HG03095 (cell line): ENCODE measurements at regions not wholly inside any gene's neighbourhood (a gene's known extent, or its start where the extent isn't known, plus 50 kb on each side); places are given as distances from the start of the nearest gene placed in this dataset.
"Not testable (repeated sequence)": the region's sequence is repeated elsewhere in the genome, so short reads cannot be mapped to it uniquely, and the experiment has no call there.

Experiments
- ATAC-seq: cut with Tn5 transposase; IDR thresholded peaks from one replicate; pipeline ENCODE4 v1.9.1; 2021; ENCODE audit warnings: moderate library complexity; ENCODE audit not compliant: unreplicated experiment

DNA sequence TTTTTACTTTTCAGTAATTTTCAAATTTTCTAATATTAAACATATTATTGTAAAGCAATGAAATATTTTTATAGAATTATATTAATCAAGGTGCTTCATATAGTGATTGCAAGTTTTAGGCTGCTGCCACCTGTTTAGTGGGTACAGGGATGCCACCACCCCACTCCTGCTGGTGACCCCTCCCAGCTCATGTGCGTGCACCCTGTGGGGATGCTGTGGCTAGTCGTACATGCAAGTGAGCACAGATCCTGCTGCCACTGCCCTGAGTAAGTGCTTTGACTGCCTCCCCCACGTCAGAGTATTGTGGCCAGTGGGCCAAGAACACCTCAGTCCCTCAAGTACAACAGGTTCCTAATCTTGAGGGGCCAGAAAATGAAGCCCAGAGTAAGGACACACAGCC is 320.1 kb upstream of the DDI1 start:
- no peak for ATAC-seq

GRCh38 chr11:103727262-103727661 is 309.2 kb upstream of the DDI1 start:
- ATAC-seq: no peak

- ATAC-seq: no peak
Observed at GRCh38 chr11:103729617-103730016, 306.8 kb upstream of the DDI1 start.

- no peak for ATAC-seq
Observed at GRCh38 chr11:103730131-103730940, 306.1 kb upstream of the DDI1 start.

DNA sequence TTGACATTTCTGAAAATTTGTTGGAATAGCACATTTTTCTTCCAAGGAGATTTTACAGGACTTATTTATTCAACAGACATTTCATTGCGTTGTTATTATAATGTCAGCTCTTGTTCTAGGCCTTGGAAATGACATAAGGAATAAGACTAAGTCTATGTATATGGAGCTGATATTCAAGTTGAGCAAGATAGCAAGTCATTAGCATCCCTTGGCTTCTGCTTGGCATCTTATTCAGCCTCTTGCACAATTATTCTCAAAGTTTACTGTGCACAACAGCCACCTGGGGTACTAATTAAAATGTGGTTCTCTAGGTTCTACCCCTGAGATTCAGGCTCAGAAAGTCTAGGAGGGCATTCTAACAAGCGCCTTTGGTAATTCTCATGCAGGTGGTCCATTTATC is 304.8 kb upstream of the DDI1 start:
- no peak for ATAC-seq

DNA sequence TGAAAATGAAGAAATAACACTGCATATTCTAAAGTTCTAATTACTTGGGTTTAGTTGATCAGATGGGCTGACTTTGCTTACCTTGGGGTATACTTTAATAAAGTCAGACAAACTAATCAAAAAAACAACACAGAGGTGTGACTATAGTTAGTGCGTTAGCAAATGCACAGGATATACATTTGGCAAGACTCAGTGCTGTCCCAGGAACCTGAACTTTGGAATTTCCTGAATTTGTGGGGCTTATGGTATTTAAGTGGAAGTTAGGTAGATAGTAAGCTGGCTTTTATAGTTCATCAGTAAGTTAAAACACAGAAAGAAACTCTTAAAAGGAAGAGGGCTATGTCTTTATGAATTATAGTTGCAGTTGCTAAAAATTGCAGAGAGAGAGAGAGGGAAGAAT is 302.6 kb upstream of the DDI1 start:
- no peak for ATAC-seq

DNA sequence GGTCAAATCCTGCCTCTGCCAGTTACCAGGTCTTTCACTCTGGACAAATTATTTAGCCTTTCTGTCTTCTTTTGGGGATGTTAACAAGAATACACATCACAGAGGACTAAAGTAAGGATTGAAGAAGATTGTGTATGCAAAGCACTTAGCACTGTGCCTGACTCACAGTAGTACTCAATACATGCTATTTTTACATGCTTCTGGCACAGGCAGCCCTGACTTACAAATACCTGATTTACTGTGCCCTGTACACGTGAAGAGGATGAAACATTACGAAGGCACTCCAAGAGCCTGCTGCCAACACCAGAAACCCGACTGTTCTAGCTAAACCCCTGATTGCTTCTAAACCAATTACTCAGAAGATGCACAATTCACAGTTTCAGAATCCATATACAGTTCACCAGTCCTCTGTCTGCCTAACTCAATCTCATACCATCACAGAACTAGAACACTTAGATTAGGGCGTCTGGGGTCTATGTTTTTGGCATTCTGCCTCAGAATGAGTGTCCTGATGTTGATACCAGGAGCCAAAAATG is 300.9 kb upstream of the DDI1 start:
- no peak for ATAC-seq

DNA sequence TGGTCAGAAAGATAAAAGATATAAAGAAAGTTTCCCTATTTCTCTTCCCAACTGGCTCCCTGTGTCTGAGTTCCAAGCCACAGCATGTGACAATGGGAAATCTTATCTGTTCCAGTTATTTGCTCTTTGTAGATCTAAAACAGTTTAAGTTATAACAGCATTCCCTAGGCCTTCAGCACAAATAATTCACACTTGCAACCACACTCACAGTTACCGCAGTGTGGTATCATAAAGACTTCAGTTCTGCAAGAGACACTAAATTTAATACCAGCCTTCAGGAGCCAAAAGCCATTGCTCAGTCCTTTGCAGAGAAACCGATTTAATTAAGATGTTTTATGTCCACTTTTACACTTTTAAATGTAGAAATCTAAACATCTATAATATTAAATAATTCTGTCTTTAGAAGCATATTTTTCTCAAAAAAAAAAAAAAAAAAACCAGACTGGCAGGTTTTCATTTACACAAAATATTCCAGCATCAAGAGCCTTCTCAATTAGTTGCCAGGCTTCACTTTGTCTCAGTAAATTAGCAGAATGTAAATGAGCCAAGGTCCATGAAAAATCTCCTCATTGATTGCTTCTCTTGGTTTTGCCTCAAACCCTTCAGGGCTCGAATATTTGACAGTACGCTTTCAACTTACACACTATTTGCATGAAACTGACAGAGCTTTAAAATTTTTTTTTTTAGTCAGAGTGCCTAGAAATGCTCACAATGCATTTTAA is 300.0 kb upstream of the DDI1 start:
- ATAC-seq: no peak

GRCh38 chr11:103737037-103737622 is 299.3 kb upstream of the DDI1 start:
- no peak for ATAC-seq

GRCh38 chr11:103737747-103738146 is 298.7 kb upstream of the DDI1 start:
- ATAC-seq: no peak

DNA sequence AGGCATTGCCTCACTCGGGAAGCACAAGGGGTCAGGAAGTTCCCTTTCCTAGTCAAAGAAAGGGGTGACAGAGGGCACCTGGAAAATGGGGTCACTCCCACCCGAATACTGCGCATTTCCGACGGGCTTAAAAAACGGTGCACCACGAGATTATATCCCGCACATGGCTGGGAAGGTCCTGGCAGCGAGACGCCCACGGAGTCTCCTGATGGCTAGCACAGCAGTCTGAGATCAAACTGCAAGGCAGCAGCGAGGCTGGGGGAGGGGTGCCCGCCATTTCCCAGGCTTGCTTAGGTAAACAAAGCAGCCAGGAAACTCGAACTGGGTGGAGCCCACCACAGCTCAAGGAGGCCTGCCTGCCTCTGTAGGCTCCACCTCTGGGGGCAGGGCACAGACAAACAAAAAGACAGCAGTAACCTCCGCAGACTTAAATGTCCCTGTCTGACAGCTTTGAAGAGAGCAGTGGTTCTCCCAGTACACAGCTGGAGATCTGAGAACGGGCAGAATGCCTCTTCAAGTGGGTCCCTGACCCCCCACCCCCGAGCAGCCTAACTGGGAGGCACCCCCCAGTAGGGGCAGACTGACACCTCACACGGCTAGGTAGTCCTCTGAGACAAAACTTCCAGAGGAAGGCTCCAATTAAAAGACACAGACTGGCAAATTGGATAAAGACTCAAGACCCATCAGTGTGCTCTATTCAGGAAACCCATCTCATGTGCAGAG is 297.2 kb upstream of the DDI1 start:
- not testable (repeated sequence) for ATAC-seq

- ATAC-seq: no peak
Observed at GRCh38 chr11:103744496-103745153, 291.8 kb upstream of the DDI1 start.

DNA sequence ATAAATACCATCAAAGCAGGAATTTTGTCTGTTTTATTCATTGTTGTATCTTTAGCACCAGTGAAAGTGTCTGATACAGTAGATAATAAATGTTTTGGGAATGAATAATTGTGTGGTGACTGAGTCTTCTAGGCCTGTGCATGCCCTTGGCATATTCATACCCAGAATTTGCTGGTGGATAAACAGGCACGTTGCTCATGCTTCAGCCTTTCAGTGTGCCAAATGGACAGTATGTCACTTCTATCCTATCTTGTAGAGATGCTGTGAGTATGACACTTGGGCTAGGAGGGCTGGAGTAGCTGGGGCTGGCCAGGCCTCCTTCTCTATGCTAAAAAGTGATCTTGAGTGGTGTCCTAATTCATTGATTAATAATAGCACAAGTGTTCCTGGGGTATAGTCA is 287.3 kb upstream of the DDI1 start:
- no peak for ATAC-seq

DNA sequence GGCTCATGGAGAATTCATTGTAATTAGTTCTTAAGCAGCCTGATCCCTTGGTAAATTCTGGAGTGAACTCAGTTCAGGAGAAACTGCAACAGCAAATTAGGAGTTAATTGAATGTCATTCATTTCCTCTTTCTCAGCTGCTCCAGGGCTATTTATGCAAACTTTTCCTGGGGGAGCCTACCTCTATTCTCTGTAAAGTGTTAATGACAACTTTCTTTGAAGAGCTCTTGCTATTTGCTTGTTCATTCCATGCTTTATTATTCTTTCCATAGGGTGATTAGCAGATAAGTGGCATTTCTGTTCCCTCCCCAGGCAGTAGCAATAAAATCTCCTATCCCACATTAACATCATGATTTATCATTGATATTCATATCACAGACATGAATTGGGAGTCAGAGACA is 267.6 kb upstream of the DDI1 start:
- no peak for ATAC-seq

DNA sequence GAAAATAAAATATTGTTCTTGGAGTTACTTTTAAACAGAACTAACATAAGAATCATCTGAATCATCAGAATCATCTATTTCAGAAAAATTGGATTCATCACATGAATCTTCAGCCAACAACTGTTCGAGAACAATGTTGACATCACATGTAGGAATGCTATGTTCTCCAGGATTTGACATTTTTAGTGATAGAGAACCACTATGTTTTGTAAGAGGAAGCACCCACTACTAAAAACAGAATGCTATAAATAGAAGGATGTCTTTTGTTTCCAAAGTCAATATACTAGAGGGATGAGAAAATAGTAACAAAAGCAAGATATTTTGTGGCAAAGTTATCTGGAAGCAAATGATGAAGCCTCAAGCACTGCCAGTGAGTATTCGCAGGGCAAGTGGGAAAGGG is 263.4 kb upstream of the DDI1 start:
- ATAC-seq: no peak

- ATAC-seq: no peak
Observed at GRCh38 chr11:103773537-103773936, 262.9 kb upstream of the DDI1 start.

GRCh38 chr11:103779054-103779453 is 257.4 kb upstream of the DDI1 start:
- no peak for ATAC-seq

GRCh38 chr11:103789952-103790351 is 246.5 kb upstream of the DDI1 start:
- ATAC-seq: no peak

DNA sequence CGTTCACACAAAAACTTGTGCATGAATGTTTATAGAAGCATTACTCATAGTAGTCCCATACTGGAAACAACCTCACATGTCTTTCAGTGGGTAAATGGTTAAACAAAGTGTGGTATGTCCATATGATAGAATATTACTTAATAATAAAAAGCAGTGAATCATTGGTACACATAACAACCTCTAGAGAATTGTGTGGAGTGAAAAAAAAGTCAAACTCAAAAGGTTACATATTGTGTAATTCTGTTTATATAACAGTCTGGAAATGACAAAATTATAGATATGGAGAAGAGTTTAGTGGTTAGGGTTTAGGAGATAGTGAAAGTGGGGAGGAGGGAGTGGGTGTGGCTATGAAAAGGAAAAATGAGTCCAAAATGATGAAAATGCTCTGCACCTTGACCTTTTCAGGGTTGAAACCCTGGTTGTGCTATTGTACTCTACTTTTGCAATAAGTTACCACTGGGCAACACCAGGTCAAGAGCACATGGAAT is 243.4 kb upstream of the DDI1 start:
- no peak for ATAC-seq

DNA sequence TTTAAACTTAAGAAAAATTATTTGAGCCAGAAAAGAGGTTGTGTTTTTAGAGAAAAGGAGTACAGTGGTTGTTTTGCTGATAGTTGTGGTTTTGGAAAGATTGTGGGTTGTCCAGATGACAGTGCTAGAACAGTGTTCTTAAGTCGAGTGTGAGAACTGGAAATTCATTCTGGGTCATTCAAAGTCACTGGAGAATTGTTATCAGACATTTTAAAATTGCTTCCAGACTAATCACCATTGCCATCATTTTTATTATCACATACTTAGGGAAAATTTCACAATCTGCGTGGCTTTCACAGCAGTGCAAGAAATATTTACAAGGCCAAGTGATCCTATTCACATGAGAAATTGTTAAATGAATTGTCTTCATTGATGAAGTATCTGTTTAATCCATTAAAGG is 242.2 kb upstream of the DDI1 start:
- no peak for ATAC-seq

GRCh38 chr11:103798026-103798425 is 238.4 kb upstream of the DDI1 start:
- no peak for ATAC-seq
